ENCODE measurements at regions not wholly inside any gene's neighbourhood (a gene's known extent, or its start where the extent isn't known, plus 50 kb on each side); places are given as distances from the start of the nearest gene placed in this dataset.

DNA sequence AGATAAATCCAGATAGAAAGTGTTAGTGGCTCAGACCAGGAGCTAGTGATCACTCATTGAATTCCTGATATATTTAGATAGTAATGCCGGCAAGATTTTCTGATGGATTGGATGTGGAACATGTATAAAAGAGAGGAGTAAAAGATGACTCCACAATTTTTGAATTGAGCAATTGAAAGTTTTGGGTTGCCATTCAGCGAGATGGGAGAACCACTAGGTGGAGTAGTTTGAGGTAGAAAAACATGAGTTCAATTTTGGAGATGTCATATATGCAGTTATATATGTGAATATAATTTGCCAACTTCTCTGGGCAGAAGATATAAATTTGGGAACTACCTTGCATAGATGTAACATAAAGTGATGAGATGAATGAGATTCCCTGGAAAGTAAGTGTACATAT is 502.5 kb upstream of the SEMA6A start:
- TF ChIP-seq, protein P1, sequence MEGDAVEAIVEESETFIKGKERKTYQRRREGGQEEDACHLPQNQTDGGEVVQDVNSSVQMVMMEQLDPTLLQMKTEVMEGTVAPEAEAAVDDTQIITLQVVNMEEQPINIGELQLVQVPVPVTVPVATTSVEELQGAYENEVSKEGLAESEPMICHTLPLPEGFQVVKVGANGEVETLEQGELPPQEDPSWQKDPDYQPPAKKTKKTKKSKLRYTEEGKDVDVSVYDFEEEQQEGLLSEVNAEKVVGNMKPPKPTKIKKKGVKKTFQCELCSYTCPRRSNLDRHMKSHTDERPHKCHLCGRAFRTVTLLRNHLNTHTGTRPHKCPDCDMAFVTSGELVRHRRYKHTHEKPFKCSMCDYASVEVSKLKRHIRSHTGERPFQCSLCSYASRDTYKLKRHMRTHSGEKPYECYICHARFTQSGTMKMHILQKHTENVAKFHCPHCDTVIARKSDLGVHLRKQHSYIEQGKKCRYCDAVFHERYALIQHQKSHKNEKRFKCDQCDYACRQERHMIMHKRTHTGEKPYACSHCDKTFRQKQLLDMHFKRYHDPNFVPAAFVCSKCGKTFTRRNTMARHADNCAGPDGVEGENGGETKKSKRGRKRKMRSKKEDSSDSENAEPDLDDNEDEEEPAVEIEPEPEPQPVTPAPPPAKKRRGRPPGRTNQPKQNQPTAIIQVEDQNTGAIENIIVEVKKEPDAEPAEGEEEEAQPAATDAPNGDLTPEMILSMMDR (IDR thresholded peaks at IDR 0.05; ENCODE audit: low read depth, low read length) = peak; percentile 71
- TF ChIP-seq EZH2phosphoT487 (IDR thresholded peaks at IDR 0.05; ENCODE audit: low read depth) = no peak

Measured in OCI-LY3 (cell line).